WERI-Rb-1 (cell line): ENCODE measurements at regions not wholly inside any gene's neighbourhood (a gene's known extent, or its start where the extent isn't known, plus 50 kb on each side); places are given as distances from the start of the nearest gene placed in this dataset.

Experiments
- DNase-seq: peaks from one replicate; pipeline ENCODE4 v3.0.0-alpha.2; 2020
- H3K27ac ChIP-seq: fragments of 250-450 bp; sonication (Bioruptor Pico); 2 replicates; pipeline ENCODE4 v1.5.1; 2020; ENCODE audit warnings: mild to moderate bottlenecking, moderate library complexity
- H3K27me3 ChIP-seq: fragments of 250-450 bp; sonication (Bioruptor Pico); 2 replicates; pipeline ENCODE4 v1.5.1; 2021; ENCODE audit warnings: mild to moderate bottlenecking, low read depth, moderate library complexity; ENCODE audit not compliant: insufficient read depth, severe bottlenecking
- H3K36me3 ChIP-seq: fragments of 250-450 bp; sonication (Bioruptor Pico); 2 replicates; pipeline ENCODE4 v1.5.1; 2020; ENCODE audit warnings: mild to moderate bottlenecking, moderate library complexity
- H3K4me3 ChIP-seq: 2 replicates; pipeline ENCODE4 v1.5.1; 2011; ENCODE audit warnings: low read depth, mild to moderate bottlenecking, control low read depth, low read length
- H3K9me3 ChIP-seq: fragments of 250-450 bp; sonication (Bioruptor Pico); 2 replicates; pipeline ENCODE4 v1.5.1; 2021; ENCODE audit warnings: mild to moderate bottlenecking, moderate library complexity; ENCODE audit not compliant: severe bottlenecking
- TF ChIP-seq, protein P1 (sequence below): IDR thresholded peaks from 2 replicates; pipeline ENCODE4 v1.5.1; 2011; ENCODE audit warnings: low read depth, mild to moderate bottlenecking, control low read depth, inconsistent platforms, low read length

DNA sequence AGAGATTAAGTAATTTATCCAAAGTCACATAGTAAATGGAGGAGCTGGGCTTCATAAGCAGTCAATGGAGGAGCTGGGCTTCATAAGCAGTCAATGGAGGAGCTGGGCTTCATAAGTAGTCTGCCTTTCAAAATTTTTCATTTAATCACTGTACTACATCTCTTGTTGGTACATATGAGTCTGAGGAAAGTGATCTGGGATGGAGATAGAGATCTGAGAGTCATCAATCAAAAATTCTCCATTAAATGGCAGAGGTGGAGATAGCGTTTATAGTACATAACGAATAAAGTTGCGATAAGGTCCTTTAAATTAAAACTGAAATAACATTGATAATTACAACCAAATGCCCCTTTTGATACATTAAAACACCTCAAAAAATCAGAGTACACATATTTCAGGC is 189.3 kb downstream of the KLF5 start:
- H3K9me3 ChIP-seq = no peaks in the 10 kb centered on the region
- no peaks in the 10 kb centered on the region for H3K36me3 ChIP-seq
- DNase-seq = no peak
- H3K27ac ChIP-seq = no peak overlapping the region
- no peaks in the 10 kb centered on the region for H3K27me3 ChIP-seq
- no peak overlapping the region for H3K4me3 ChIP-seq
- TF ChIP-seq, protein P1, sequence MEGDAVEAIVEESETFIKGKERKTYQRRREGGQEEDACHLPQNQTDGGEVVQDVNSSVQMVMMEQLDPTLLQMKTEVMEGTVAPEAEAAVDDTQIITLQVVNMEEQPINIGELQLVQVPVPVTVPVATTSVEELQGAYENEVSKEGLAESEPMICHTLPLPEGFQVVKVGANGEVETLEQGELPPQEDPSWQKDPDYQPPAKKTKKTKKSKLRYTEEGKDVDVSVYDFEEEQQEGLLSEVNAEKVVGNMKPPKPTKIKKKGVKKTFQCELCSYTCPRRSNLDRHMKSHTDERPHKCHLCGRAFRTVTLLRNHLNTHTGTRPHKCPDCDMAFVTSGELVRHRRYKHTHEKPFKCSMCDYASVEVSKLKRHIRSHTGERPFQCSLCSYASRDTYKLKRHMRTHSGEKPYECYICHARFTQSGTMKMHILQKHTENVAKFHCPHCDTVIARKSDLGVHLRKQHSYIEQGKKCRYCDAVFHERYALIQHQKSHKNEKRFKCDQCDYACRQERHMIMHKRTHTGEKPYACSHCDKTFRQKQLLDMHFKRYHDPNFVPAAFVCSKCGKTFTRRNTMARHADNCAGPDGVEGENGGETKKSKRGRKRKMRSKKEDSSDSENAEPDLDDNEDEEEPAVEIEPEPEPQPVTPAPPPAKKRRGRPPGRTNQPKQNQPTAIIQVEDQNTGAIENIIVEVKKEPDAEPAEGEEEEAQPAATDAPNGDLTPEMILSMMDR = no peak

DNA sequence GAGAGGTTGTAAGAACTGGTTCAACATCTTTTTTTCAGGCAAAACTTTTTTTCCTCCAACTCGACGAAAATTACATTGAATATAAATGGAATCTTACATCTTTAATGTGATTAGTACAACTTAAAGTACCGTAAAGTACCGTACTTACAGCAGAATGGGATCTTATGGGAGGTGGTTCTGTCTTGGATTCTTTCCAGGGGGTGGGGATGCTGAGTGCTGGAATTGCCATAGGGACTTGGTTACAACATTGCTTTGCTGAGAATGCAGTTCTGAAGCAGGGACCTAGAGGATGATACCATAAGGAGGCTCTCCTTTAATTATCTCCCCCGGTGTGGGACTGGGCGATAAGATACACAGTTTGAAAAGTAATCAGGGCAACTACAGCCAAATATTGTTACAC is 186.4 kb downstream of the KLF5 start:
- TF ChIP-seq, protein P1 = no peak

DNA sequence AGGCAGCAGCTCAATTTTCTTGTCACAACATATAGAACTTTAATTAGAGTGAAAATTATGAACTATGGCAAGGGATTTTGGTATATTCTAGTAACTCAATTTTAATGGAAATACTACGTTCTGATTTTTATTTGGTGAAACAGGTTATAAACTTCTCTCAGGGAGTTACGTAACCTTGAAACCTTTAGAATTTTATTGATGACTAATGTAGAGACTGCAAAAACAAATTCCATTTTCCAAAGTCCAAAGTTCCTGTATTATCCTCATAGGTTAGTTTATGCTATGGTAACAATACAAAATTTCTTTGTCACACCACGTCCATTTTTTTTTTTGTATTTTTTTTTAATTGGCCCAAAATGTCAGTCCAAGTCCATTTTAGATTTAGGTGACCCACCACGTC is 185.7 kb downstream of the KLF5 start:
- no peaks in the 10 kb centered on the region for H3K36me3 ChIP-seq
- no peak for DNase-seq
- no peak overlapping the region for H3K27ac ChIP-seq
- H3K27me3 ChIP-seq = no peaks in the 10 kb centered on the region
- no peaks in the 10 kb centered on the region for H3K9me3 ChIP-seq
- TF ChIP-seq, protein P1 = no peak
- no peak overlapping the region for H3K4me3 ChIP-seq

More for the DNA sequence above, 186.4 kb downstream of the KLF5 start:
- no peak for DNase-seq
- no peak overlapping the region for H3K4me3 ChIP-seq
- no peaks in the 10 kb centered on the region for H3K36me3 ChIP-seq
- H3K27me3 ChIP-seq = no peaks in the 10 kb centered on the region
- H3K9me3 ChIP-seq = no peaks in the 10 kb centered on the region
- H3K27ac ChIP-seq = no peak overlapping the region

DNA sequence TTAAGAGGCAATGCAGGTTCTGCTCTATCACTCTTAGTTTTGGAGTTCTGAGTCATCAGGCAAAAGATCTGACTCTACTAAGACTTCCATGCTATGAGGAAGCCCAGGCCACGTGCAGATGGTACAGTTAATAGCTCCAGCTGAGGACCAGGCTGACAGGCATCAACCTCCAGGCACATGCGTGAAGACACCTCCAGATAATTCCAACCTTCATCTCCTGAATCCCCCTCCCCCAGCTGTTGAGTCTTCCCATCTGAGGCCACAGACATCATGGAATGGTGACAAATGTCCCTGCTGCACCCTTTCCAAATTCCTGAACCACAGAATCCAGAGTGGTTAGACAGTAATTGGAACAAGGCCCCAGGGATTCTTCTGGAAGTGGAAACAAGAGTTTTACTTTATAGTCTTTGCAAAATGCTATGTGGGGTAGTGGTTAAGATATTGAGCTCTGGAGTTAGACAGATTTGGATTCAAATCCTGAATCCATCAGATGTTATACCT is 183.8 kb downstream of the KLF5 start:
- no peaks in the 10 kb centered on the region for H3K27me3 ChIP-seq
- H3K9me3 ChIP-seq = no peaks in the 10 kb centered on the region
- DNase-seq = no peak
- no peak overlapping the region for H3K27ac ChIP-seq
- H3K4me3 ChIP-seq = no peak overlapping the region
- H3K36me3 ChIP-seq = no peaks in the 10 kb centered on the region
- TF ChIP-seq, protein P1 = no peak

DNA sequence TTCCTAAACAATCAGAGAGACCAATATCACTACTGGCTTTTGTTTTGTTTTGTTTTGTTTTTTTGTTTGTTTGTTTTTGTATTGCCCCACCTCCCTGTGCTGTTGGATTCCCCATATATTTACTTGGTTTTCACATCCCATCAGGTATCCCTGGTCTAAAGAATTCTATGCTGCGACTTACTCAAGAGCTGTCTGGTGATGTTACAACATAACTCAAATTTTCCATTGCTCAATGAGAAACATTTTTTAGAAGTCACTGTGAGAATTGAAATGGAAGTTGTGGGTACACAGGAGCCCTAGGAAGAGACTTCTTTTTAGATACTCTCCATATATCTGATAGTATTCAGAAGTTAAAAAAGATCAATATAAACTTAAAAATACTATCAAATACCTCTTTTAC is 181.4 kb downstream of the KLF5 start:
- no peak for DNase-seq

DNA sequence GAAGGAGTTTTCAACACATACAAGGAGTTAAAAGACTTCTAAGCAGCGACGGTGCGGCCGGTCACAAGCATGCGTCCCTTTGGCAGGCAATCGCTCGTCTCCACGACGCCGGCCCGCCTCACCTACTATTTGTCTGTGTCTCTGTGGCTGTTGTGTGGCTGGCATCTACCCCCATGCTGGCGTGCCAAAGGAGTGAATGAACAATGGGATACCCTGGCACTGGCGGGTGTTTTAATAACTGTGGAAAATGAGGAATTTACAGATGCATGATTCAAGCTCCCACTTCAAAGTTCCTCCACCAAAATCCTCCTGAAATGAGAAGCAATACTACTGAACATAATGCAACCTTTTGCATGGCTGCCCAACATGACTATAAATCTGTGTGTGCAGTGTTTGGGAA is 176.6 kb downstream of the KLF5 start:
- no peak for DNase-seq
- H3K9me3 ChIP-seq = no peaks in the 10 kb centered on the region
- no peaks in the 10 kb centered on the region for H3K27me3 ChIP-seq

More for the DNA sequence above, 181.4 kb downstream of the KLF5 start:
- no peaks in the 10 kb centered on the region for H3K27me3 ChIP-seq
- no peak overlapping the region for H3K4me3 ChIP-seq
- no peaks in the 10 kb centered on the region for H3K9me3 ChIP-seq
- H3K36me3 ChIP-seq = no peaks in the 10 kb centered on the region
- H3K27ac ChIP-seq = no peak overlapping the region
- TF ChIP-seq, protein P1 = no peak

More for the DNA sequence above, 176.6 kb downstream of the KLF5 start:
- no peaks in the 10 kb centered on the region for H3K36me3 ChIP-seq
- TF ChIP-seq, protein P1 = no peak
- H3K27ac ChIP-seq = no peak overlapping the region
- no peak overlapping the region for H3K4me3 ChIP-seq
